Vagina (tissue), 2 donors: ENCODE measurements at regions not wholly inside any gene's neighbourhood (a gene's known extent, or its start where the extent isn't known, plus 50 kb on each side); places are given as distances from the start of the nearest gene placed in this dataset.

ENCODE experiments used
- CTCF ChIP-seq, 3 experiments: fragments of 450-650 bp in 2 of 3; fragments of 200-600 bp in 1 of 3; sonication (generic) in 1 of 3; IDR thresholded peaks; one replicate each; pipeline ENCODE4 v1.5.1; 2017 to 2019; ENCODE audit warnings: antibody characterized with exemption in 3 of 3, mild to moderate bottlenecking in 2 of 3, moderate library complexity in 2 of 3
- POLR2AphosphoS5 ChIP-seq, 2 donors: sonication (generic); formaldehyde crosslinking; IDR thresholded peaks; one replicate each; pipeline ENCODE4 v1.9.0; 2017; ENCODE audit warnings: antibody characterized with exemption in 2 of 2, mild to moderate bottlenecking in 2 of 2, low read depth in 1 of 2; ENCODE audit not compliant: insufficient read depth in 1 of 2

- no peak for TF ChIP-seq CTCF (IDR thresholded peaks at IDR 0.05)
- no peak for TF ChIP-seq POLR2AphosphoS5 (IDR thresholded peaks at IDR 0.05; ENCODE audit: insufficient read depth in 1 of 2, low read depth in 1 of 2)
Observed at GRCh38 chr3:95123104-95123503, 1060.2 kb downstream of the NSUN3 start.
